ENCODE measurements at regions not wholly inside any gene's neighbourhood (a gene's known extent, or its start where the extent isn't known, plus 50 kb on each side); places are given as distances from the start of the nearest gene placed in this dataset.
A peak's percentile ranks its signal among the peaks of the same experiment; 100 is the strongest.
"Not testable (repeated sequence)": the region's sequence is repeated elsewhere in the genome, so short reads cannot be mapped to it uniquely, and the experiment has no call there.

GRCh38 chr4:49510238-49510637, 524.2 kb downstream of the CWH43 start:
- DNase-seq (ENCODE audit: low read depth), result not testable (repeated sequence)

GRCh38 chr4:49511353-49511752, 525.3 kb downstream of the CWH43 start:
- DNase-seq (ENCODE audit: low read depth), result not testable (repeated sequence)

- DNase-seq (ENCODE audit: low read depth), result not testable (repeated sequence)
These were observed 525.9 kb downstream of the CWH43 start for GRCh38 chr4:49511881-49512491.

GRCh38 chr4:49512641-49513545, 526.8 kb downstream of the CWH43 start:
- peak; percentile 17 for DNase-seq (ENCODE audit: low read depth)

GRCh38 chr4:49513546-49514115, 527.6 kb downstream of the CWH43 start:
- DNase-seq (ENCODE audit: low read depth), result not testable (repeated sequence)

- DNase-seq (ENCODE audit: low read depth), result not testable (repeated sequence)
These were observed 528.2 kb downstream of the CWH43 start for GRCh38 chr4:49514171-49514699.

GRCh38 chr4:49514841-49515240, 528.8 kb downstream of the CWH43 start:
- not testable (repeated sequence) for DNase-seq (ENCODE audit: low read depth)

GRCh38 chr4:49515241-49515640, 529.2 kb downstream of the CWH43 start:
- not testable (repeated sequence) for DNase-seq (ENCODE audit: low read depth)

GRCh38 chr4:49516096-49516495, 530.0 kb downstream of the CWH43 start:
- DNase-seq (ENCODE audit: low read depth), result not testable (repeated sequence)

GRCh38 chr4:49516796-49517195, 530.7 kb downstream of the CWH43 start:
- DNase-seq (ENCODE audit: low read depth), result no peak

- not testable (repeated sequence) for DNase-seq (ENCODE audit: low read depth)
These were observed 531.6 kb downstream of the CWH43 start for GRCh38 chr4:49517485-49518205.

- not testable (repeated sequence) for DNase-seq (ENCODE audit: low read depth)
These were observed 533.3 kb downstream of the CWH43 start for GRCh38 chr4:49519150-49520035.

GRCh38 chr4:49523816-49524765, 538.0 kb downstream of the CWH43 start:
- not testable (repeated sequence) for DNase-seq (ENCODE audit: low read depth)

- not testable (repeated sequence) for DNase-seq (ENCODE audit: low read depth)
These were observed 573.0 kb downstream of the CWH43 start for GRCh38 chr4:49558916-49559676.

- not testable (repeated sequence) for DNase-seq (ENCODE audit: low read depth)
These were observed 574.2 kb downstream of the CWH43 start for GRCh38 chr4:49560131-49560816.

- not testable (repeated sequence) for DNase-seq (ENCODE audit: low read depth)
These were observed 574.8 kb downstream of the CWH43 start for GRCh38 chr4:49560883-49561282.

GRCh38 chr4:49570248-49570647, 584.2 kb downstream of the CWH43 start:
- DNase-seq (ENCODE audit: low read depth), result not testable (repeated sequence)

GRCh38 chr4:49573666-49574215, 587.7 kb downstream of the CWH43 start:
- DNase-seq (ENCODE audit: low read depth), result not testable (repeated sequence)

Measured in stimulated activated CD8-positive, alpha-beta memory T cell treated with anti-CD3 and anti-CD28 coated beads, Interleukin-12 subunit alpha, Interleukin-12 subunit beta, amount 100 ng/mL, for 4 hours (primary cell).